Stimulated activated CD8-positive, alpha-beta memory T cell treated with anti-CD3 and anti-CD28 coated beads, Interleukin-7, amount 100 ng/mL, for 4 hours (primary cell): ENCODE measurements at regions not wholly inside any gene's neighbourhood (a gene's known extent, or its start where the extent isn't known, plus 50 kb on each side); places are given as distances from the start of the nearest gene placed in this dataset.
"Not testable (repeated sequence)": the region's sequence is repeated elsewhere in the genome, so short reads cannot be mapped to it uniquely, and the experiment has no call there.

Source experiments
- DNase-seq, 2 donors: peaks; one replicate each; pipeline ENCODE4 v3.0.0-alpha.2; 2020; ENCODE audit warnings: low read depth in 2 of 2

DNA sequence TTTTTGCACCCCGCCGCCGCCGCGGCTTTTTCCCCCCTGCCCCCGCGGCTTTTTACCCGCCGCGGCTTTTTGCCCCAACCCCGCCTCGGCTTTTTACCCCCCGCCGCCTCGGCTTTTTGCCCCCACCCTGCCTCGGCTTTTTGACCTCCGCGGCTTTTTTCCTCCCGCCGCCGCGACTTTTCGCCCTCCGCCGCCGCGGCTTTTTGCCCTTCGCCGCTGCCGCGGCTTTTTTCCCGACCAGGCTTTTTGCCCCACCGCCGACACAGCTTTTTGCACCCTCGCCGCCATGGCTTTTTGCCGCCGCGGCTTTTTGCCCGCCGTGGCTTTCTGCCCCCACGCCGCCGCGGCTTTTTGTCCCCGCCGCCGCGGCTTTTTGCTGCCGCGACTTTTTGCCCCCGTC, 137.0 kb upstream of the TP53TG3D start:
- no peak for DNase-seq

DNA sequence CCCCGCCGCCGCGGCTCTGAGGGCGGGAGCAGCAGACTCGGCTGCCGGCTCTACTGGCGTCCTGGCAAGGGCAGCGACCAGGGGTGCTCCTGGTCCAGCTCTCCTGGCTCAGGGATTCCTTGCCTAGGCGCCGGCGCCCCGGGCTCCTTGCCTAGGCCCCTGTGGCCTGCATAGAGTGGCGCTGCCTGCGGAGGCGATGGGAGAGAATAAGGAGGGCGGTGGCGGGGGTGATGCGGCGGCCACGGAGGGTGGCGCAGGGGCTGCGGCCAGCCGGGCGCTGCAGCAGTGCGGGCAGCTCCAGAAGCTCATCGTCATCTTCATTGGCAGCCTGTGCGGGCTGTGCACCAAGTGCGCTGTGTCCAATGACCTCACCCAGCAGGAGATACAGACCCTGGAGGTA, 136.6 kb upstream of the TP53TG3D start:
- DNase-seq: not testable (repeated sequence)

DNA sequence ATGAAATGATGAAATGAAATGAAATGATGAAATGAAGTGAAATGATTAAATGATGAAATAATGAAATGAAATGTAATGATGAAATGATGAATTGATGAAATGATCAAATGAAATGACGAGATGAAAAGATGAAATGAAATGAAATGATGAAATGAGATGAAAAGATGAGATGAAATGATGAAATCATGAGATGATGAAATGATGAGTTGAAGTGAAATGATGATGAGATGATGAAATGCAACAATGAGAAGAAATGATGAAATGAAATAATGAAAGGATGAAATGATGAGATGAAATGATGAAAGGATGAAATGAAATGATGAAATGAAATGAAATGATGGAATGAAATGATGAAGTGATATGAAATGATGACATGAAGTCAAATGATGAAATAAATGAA, 132.7 kb upstream of the TP53TG3D start:
- DNase-seq: not testable (repeated sequence)

DNA sequence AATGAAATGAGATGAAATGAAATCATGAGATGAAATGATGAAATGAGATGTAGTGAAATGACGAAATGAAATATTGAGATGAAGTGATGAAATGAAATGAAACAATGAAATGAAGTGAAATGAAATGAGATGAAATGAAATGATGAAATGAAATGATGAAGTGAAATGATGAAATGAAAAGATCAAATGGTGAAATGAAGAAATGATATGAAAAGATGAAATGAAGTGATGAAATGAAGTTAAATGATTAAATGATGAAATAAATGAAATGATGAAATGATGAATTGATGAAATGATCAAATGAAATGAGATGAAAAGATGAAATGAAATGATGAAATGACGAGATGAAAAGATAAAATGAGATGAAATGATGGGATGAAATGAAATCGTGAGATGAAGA, 132.3 kb upstream of the TP53TG3D start:
- DNase-seq: not testable (repeated sequence)

DNA sequence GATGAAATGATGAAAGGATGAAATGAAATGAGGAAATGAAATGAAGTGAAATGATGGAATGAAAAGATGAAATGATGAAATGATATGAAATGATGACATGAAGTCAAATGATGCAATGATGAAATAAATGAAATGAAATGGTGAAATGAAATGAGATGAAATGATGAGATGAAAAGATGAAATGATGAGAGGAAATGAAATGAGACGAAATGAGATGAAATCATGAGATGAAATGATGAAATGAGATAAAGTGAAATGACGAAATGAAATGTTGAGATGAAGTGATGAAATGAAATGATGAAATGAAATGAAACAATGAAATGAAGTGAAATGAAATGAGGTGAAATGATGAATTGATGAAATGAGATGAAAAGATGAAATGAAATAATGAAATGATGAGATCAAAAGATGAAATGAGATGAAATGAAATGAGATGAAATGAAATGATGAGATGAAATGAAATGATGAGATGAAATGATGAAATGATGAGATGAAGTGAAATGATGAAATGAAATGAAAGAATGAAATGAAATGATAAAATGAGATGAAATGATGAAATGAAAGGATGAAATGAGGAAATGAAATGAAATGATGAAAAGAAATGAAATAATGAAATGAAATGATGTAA, 131.7 kb upstream of the TP53TG3D start:
- DNase-seq: not testable (repeated sequence)

DNA sequence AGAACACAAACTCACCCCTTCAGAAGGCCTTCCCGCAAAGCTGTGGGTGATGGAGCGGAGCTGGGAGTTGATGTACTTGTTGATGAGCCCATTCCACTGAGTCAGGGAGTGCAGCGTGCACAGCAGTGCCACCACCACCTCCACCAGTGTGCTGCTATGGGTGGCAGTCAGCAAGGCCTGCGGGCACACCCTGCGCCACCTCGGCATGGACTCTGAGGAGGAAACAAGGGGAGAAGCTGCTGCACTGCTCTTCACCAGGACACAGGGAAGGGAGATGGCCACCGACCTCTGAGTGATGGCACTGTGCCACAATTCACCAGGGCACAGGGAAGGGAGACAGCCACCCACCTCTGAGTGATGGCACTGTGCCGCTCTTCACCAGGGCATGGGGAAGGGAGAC, 100.7 kb upstream of the TP53TG3D start:
- not testable (repeated sequence) for DNase-seq

DNA sequence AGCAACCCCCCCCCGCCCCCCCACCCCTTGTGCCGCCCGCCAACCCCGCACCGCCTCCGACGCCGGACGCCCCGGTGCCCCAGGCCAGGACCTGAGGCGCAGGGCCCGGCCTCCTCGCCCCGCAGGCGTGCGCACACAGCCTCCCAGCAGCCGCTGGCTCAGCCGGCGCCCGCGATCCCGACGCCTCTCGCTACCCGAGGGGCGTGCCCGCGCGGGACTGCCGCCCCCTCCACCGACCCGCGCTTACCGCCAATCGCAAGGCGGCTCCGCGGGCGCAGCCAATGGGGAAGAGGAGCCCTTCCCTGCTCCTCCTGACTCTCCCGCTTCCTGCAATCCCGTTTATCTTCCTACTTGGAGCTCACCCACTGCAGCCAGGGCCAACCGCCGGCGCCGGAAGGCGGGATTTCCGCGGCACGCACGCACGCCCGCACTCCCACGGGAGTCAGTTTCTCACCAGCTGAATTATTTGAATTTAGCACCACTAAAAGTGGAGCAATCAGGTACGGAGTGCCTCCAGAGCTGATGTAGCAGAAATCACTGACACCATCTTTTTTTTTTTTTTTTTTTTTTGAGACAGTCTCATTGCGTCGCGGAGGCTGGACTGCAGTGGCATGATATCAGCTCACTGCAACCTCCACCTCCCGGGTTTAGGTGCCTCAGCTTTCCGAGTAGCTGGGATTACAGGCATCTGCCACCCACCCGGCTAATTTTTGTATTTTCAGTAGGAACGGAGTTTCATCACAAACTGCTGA, 65.0 kb upstream of the TP53TG3D start:
- not testable (repeated sequence) for DNase-seq

DNA sequence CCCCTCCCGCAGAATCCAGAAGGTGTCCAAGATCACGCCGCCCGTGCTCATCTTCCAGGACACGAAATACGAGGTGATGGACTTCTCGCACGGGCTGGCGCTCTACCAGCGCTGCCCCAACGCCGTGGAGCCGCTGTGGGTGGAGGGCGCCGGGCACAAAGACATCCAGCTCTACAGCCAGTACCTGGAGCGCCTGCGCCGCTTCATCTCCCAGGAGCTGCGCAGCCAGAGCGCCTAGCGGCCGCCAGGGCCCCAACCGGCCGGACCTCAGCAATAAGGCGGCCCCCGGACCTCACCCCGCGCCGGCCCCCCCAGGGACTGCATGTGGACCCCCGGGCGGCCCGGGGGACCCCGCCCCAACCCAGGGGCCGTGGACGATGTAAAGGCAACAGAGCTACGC, 50.5 kb upstream of the TP53TG3D start:
- DNase-seq: not testable (repeated sequence)
